HG03139 (cell line): ENCODE measurements at regions not wholly inside any gene's neighbourhood (a gene's known extent, or its start where the extent isn't known, plus 50 kb on each side); places are given as distances from the start of the nearest gene placed in this dataset.
"Not testable (repeated sequence)": the region's sequence is repeated elsewhere in the genome, so short reads cannot be mapped to it uniquely, and the experiment has no call there.

Experiments used
- ATAC-seq: cut with Tn5 transposase; IDR thresholded peaks from one replicate; pipeline ENCODE4 v1.9.1; 2021; ENCODE audit not compliant: unreplicated experiment

- ATAC-seq, result no peak
These were observed 367.0 kb downstream of the RND3 start for GRCh38 chr2:150120326-150120955.

- ATAC-seq, result no peak
These were observed 367.6 kb downstream of the RND3 start for GRCh38 chr2:150119819-150120218.

GRCh38 chr2:150114089-150114488, 373.4 kb downstream of the RND3 start:
- ATAC-seq, result not testable (repeated sequence)

- no peak for ATAC-seq
These were observed 376.9 kb downstream of the RND3 start for GRCh38 chr2:150110548-150110947.

- ATAC-seq, result no peak
These were observed 377.6 kb downstream of the RND3 start for GRCh38 chr2:150109912-150110311.

GRCh38 chr2:150109028-150109427, 378.4 kb downstream of the RND3 start:
- no peak for ATAC-seq

GRCh38 chr2:150107816-150108215, 379.7 kb downstream of the RND3 start:
- ATAC-seq, result no peak

- ATAC-seq, result no peak
These were observed 380.3 kb downstream of the RND3 start for GRCh38 chr2:150107170-150107569.

- no peak for ATAC-seq
These were observed 385.5 kb downstream of the RND3 start for GRCh38 chr2:150101947-150102346.

- no peak for ATAC-seq
These were observed 386.6 kb downstream of the RND3 start for GRCh38 chr2:150100834-150101233.

- no peak for ATAC-seq
These were observed 387.1 kb downstream of the RND3 start for GRCh38 chr2:150100336-150100735.

GRCh38 chr2:150099805-150100204, 387.7 kb downstream of the RND3 start:
- no peak for ATAC-seq

GRCh38 chr2:150097901-150098531, 389.5 kb downstream of the RND3 start:
- ATAC-seq, result no peak

GRCh38 chr2:150097402-150097801, 390.1 kb downstream of the RND3 start:
- no peak for ATAC-seq

- ATAC-seq, result no peak
These were observed 391.9 kb downstream of the RND3 start for GRCh38 chr2:150095361-150096095.

- ATAC-seq, result no peak
These were observed 395.6 kb downstream of the RND3 start for GRCh38 chr2:150091846-150092245.

GRCh38 chr2:150090031-150090430, 397.4 kb downstream of the RND3 start:
- ATAC-seq, result no peak

- ATAC-seq, result no peak
These were observed 398.9 kb downstream of the RND3 start for GRCh38 chr2:150088538-150088937.

GRCh38 chr2:150085478-150085877, 402.0 kb downstream of the RND3 start:
- ATAC-seq, result no peak

GRCh38 chr2:150081775-150082481, 405.5 kb downstream of the RND3 start:
- ATAC-seq, result no peak

GRCh38 chr2:150076281-150076680, 411.2 kb downstream of the RND3 start:
- ATAC-seq, result no peak

- no peak for ATAC-seq
These were observed 411.6 kb downstream of the RND3 start for GRCh38 chr2:150075831-150076230.
